Left forelimb (tissue), 1 donor: ENCODE measurements at regions not wholly inside any gene's neighbourhood (a gene's known extent, or its start where the extent isn't known, plus 50 kb on each side); places are given as distances from the start of the nearest gene placed in this dataset.
"Not testable (repeated sequence)": the region's sequence is repeated elsewhere in the genome, so short reads cannot be mapped to it uniquely, and the experiment has no call there.

ENCODE experiments used
- DNase-seq: peaks from one replicate; pipeline ENCODE4 v3.0.0-alpha.2; 2018; ENCODE audit warnings: low spot score

DNA sequence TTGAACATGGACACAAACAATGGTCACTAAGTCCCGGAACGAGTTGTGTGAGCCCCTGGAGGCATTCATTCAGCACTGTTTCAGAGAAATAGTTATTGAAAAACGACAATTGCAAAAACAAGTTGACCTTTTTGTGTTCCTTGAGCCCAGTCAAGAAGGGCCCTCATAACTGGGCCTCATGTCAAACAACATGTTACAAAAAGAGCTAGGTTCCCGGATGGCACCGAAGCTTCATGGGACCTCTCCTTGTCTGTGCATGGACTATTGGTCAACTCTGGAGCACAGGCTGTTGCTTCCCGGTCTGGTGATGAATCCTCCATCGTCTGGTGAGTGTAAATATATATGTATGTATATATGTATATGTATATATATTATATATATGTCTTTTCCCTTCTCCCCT, 176.6 kb downstream of the ALG10 start:
- no peak for DNase-seq

DNA sequence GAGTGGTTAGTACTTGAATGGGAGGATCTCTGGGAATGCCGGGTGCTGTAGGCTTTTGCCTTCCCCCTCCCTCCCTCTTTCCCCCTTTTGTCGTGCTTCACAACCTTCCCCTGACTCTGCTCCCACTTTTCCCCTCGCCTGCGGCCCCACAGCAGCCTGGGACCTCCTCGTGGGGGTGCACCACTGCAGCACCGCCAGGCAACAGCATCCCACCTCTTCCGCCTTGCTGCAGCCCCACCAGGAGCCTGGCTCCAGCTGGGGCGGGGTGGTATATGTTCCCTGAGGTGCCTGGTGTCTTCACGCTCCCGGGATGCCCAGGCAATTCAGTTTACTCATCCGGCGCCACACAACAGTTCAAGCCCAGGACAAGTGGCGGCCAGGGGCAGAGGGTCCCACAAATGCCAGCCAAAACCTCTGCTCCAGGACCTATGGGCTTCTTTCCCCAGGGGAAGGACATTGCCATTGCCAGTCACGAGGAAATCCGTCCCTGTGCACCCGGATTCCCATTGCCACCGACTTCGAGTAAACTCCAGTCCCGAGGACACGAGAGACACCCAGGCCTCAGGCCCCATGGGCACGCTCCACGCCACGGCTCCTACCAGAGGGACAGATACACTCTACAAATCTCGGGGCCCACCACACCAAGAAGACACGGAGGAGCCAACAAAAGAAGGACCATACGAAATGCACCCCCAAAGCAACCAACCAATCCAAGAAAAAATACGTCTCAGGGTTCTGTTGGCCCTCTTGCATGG, 181.7 kb downstream of the ALG10 start:
- no peak for DNase-seq

DNA sequence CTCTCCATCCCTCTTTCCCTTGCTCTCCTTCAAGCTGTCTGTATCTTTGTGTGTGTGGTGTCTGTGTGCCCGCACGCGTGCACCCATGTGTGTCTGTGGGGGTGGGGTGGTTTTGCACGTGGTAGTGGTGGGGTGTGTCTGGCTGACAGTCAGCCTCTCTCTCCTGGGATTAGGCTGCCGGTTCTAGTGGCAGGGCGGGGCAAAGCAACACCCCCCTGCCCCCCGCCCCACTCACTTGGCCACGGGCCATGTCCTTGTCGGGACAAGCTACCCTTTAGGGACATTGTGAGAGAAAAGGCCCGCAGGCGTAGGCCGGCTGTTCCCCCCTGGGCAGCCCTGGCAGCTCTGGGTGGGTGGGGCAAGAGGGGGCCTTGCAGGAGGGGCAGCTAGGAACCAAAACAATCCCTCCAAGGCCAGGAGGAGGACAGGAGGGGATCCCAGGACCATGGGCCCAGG, 182.6 kb downstream of the ALG10 start:
- no peak for DNase-seq

DNA sequence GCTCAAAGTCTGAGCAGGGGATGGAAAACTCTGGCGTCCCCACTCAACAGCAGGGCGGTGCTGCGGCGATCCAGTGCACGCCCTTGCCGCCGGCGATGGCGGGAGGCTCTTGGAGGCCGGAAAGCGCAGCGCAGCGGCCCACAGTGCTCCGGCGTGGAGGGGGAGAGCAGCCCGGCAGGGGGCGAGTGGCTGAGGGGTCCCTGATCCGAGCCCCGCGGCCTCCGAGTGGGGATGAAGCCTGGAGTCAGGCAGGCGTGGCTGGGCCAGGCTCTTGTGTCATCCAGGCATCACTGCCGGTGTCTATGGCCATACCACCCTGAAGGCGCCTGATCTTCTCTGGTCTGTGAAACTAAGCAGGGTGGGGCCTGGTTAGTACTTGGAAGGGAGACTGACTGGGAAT, 183.1 kb downstream of the ALG10 start:
- no peak for DNase-seq

DNA sequence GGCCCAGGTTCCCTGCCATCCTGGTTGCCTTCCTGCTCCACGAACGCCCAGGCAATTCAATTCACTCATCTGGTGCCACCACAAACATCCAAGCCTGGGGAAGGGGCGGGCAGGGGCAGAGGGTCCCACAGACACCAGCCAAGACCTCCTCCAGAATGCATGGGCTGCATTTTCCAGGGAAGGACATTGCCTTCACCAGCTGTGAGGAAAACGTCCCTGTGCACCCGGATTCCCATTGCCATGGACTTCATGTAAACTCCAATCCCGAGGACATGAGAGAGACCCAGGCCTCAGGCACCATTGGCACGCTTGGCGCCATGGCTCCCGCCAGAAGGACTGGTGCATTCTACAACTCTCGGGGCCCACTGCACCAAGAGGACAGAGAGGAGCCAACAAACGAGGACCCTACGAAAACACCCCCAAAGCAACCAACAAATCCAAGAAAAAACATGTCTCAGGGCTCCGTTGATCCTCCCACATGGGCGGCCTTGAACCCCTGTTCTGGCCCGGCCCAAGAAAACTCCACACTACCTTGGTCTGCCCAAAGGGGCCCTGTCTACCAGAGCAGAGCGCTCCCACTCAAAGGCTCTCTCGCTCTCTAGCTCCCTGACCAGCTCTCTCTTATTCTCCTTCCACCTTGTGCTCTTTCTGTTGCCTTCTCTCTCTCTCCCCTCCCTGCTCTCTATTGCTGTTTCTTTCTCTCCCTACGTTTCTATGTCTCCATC, 183.9 kb downstream of the ALG10 start:
- no peak for DNase-seq

DNA sequence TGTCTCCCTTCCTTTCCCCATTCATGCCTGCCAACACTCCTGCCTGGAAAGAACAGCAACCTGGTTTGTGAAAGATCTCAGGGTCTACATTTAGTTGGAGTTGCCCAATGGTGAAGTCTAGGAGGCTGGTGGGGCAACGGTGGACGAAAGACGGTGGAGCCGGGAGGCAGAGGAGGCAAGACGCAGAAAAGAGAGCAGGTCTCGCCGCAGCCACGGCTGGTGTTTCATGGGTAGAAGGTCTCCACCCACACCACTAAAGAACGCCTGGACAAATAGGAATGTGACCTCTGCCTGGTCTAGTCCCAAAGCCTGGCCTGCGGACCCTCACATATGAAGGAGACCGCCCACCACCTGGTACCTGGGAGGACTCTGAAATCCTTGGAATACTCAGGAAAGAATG, 185.6 kb downstream of the ALG10 start:
- no peak for DNase-seq

DNA sequence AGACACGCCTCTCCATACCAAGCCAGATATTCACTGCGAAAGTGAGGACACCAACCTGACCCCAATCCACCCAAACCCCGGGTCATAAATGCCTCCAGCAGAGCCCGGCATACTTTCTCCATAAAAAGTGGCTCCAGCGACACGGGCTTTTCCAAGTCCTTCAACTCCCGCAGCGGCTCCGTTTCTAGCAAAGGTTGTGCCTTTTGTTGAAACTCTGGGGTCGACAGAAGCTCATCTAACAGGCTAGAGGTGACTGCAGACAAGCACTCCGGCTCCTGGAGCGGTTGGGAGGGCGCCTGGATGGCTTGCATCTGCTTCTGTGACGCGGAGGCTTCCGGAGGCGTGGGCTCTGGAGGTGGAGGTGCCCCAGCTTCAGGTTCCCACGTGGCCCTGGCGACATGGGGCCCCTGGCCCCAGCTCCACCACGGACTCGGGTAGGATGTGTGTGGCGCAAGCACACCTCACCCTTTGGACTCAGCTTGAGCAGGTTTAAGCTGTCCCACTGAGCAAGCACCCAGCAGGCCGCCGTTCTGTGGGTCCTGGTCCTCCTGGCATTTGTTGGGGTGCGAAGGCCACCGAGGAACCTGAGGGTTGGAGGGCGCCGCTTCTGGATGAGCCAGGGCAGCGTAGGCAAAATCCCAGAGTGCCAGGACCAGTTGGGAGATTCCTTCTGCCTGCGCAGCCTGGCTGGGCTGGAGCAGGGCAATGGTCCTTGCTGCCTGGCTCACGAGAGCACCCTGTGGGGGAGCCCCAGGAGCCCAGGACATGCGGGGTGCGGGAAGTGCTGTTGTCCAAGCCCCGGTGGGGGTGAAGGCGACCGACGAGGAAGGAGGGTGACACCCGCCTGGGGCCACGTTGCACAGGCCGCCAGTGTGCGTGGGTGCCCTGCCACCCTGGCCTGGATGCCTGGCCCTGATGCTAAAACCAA, 186.3 kb downstream of the ALG10 start:
- no peak for DNase-seq

DNA sequence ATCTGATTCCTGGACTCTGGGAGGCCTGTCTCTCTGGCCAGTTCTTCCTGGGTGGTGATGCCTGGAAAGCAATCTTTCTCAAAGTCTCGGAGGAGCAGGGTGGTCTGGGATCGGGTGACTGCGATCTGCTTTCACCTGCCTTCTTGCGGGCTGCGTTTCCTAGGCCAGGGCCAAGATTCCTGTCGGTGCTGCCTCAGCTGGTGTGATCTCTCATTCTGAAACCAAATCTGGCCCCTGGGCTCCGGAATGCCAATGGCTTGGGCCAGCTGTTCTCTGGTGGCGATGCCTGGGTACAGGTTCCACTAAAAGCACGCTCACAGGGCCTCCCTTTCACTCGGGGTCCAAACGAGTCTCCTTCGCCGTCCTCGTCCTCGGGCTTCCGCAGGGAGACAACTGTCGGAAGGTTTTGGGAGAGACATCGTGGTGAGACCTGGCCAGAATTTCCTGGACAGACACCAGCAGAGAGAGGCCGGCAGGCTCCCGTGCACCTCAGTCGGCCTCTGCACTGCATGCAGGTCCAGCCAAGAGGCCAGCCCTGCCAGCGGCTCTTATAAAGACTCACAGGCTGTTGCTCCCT, 187.1 kb downstream of the ALG10 start:
- no peak for DNase-seq

DNA sequence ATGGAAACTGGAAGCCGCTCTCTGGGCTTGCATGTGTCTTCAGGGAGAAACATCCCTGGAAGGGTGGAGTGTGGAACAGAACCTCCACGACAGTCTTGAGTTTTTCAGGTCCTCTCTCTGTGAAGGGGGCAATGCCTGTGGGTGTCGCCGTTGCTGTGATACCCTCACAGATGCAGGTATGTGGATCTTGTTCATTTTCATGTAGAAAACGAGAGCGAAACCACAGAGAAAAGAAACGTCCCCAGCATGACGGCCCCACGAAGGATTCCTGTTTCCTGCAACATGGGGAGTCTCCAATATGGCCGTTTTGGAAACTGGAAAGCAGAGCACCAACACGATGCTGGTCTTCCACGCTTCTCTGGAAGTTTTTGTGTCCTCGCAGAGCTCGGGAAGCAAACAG, 187.9 kb downstream of the ALG10 start:
- DNase-seq = no peak

DNA sequence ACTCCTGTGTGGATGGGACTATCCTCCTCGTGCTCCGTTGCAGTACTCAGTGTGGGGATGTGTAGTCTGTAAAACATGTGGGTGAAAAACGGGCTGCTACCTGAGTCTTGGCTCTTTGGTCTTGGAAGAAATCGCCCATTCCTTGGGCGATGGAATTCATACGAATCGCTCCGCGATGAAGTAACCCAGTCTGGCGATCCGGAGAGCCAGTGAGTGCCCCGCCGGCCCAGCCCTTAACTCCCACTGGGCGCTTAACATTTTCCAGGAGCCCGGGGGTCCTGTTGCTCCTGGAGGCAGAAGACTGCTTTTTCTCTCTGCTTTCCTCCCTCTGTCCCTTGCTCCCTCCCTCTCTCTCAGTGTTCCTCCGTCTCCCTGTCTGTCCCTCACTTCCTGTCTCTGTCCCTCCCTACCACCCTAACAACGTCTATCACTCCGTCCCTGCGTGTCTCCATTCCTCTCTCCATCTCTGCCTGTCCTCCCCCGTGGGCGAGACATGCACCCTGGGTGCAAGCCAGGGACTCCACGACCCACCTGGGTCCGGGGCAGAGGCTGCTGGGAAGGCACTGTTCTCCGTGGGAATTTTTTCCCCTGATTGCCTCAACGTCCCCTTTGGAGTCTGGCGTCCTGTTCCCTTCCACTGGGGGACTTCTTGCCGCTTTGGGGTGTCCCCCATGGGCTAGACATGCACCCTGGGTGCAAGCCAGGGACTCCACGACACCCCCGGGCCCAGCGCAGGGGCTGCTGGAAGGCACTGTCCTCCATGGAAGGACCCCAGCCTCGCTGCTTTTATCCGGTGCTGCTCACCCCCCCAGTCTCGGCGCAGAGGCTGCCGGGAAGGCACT, 188.6 kb downstream of the ALG10 start:
- no peak for DNase-seq

DNA sequence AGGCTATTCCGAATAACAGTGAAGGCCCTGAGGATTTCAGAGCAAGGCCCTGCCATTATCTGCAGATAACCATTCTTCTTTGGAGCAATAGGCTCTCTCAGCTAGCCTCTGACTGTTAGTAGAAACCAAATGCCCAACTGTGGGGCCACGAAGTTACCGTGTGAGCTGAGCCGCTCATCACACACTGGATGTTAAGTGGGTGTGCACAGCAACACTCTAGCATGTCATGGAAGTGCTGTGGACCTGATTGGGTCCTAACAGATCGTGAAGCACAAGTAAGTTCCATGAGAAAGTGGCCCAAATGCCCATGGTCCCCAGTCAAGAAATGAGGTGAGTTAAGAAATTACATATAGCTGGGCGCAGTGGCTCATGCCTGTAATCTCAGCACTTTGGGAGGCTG, 190.4 kb downstream of the ALG10 start:
- no peak for DNase-seq

DNA sequence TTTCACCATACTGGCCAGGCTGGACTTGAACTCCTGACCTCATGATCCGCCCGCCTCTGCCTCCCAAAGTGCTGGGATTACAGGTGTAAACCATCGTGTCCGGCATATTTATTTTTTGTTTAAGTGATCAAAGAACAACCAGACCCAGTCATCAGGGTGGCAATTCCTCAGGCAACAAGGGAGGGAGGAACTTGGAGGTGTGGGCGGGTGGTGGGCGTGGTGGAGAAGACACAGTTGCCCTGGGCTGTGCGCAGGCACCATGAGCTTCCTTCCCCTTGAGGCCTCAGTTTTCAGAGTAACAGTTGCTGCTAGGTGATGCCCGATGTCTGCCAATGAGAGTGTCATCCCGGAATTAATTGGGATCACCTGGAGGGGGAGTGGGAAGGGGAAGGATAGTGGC, 191.7 kb downstream of the ALG10 start:
- DNase-seq = no peak

DNA sequence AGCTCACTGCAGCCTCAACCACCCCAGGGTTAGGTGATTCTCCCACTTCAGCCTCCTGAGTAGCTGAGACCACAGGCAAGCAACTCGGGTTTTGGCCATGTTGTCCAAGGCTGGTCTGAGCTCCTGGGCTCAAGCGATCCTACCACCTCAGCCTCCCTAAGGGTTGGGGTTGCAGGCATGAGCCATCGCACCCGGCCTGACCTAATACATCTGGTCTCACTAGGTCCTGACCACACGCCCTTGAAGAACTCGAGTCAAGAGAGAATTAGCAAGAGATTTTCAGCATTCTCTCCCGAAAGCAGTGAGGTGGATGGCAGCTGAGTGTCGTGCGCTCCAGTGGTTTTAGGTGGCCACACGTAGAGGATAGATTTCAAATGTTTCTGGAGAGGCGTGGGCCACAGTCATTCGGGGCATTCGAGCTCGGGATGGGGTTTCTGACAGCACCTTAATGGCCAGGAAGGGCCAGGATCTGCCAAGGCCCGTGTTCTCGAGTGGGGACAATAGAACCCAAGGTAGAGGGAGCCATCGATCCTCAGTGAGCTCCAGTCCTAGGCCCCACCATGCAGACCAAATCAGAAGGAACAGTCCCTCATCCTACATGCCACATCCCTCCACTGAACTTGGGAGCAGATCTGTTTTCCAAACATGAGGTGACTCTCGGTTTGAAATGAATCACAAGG, 193.1 kb downstream of the ALG10 start:
- no peak for DNase-seq

DNA sequence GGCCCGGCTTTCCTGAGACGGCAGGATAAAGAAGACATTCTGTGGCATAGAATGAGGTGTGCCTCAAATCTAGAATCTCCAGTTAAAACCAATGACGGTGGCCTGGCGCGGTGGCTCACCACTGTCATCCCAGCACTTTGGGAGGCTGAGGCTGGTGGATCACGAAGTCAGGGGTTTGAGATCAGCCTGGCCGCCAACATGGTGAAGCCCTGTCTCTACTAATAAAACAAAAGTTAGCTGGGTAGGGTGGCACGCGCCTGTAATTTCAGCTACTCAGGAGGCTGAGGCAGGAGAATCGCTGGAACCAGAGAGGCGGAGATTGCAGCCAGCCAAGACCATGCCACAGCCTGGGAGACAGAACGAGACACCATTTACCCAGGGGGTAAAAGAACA, 193.6 kb downstream of the ALG10 start:
- no peak for DNase-seq

DNA sequence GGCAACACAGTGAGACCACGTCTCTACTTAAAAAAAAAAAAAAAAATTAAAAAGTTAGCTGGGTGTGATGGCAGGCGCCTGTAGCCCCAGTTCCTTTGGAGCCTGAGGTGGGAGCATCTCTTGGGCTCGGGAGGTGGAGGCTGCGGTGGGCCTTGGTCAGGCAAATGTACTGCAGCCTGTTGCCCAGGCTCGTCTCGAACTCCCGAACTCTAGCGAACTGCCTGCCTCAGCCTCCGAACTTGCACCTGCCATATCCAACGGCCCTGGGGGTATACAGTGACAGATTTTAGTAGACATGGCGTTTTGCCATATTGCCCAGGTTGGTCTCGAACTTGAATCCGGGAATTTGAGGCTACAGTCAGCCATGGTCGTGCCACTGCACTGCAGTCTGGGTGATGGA, 195.4 kb downstream of the ALG10 start:
- no peak for DNase-seq

DNA sequence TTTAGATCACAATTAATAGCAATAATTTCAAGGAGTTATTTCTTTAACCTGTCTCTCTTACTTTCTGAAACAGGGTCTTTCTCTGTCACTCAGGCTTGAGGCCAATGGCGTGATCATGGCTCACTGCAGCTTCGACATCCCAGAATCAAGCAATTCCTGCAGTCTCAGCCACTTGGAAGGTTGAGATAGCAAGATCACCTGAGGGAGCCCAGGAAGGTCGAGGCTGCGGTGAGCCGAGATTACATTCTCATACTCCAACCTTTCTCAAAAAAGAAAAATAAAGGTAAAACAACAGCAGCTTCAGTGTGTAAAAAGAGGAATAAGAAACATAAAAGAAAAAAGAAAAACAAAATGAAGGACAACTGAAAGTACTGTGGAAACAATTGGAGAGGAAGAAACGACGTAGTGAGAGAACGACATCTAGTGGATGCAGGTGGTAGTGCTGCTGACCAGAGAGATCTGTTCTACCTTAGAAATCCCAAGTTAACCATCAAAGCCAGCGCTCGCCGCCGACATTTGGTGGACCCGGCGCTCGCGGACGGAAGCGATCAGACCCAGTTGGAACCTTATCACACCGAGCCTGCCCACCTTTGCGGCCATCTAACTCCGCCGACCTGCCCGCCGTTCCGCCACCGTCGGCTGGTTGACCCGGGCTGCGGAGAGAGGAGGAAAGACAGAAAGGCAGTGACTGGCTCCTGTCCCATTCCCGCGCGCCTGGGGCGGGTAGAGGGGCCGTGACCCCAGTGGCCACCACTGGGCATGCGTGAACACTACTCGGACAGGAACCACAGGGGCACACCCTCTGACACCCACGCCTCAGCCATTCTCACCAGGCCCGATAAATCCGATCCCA, 196.1 kb downstream of the ALG10 start:
- no peak for DNase-seq

DNA sequence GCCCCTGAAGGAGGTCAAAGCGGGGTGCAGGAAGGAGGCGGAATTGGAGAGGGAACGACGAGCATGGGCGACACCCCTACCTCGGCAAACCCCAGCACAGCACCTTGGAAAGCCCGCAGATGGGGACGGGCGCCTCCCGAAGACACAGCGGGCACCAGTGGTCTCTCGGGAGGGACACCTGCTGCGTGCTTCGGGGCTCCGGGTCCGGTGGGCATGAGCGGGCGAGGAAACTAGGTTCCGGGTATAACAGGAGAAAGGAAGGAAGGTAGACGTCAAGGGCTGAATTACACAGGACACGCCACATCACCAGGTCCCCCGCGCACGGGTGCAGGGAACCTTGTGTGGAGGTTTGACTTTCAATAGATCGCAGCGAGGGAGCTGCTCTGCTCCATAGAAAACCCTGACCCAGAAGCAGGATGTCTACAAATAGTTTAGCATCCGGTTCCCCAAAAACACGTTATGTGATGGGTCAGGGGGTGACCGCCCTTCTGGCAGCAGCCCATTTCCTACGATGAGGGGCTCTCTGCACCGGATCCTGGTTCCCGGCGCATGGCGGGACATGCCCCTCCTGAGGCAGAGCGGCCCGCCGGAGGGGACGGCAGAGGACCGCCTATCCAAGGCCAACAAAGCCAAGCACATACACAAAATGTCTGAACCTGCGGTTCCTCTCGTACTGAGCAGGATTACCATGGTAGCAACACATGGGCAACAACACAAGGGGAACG, 196.9 kb downstream of the ALG10 start:
- no peak for DNase-seq

DNA sequence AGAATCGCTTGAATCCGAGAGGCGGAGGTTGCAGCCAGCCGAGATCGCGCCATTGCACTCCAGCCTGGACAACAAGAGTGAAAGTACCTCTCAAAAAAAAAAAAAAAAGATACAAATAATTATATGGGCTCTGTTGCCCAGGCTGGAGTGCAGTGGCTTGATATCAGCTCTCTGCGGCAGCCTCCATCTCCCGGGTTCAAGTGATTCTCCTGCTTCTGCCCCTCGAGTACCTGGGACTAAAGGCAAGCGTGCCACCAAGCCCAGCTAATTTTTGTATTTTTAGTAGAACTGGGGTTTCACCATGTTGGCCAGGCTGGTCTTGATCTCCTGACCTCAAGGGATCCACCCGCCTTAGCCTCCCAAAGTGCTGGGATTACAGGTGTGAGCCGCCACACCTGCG, 197.8 kb downstream of the ALG10 start:
- DNase-seq = not testable (repeated sequence)

DNA sequence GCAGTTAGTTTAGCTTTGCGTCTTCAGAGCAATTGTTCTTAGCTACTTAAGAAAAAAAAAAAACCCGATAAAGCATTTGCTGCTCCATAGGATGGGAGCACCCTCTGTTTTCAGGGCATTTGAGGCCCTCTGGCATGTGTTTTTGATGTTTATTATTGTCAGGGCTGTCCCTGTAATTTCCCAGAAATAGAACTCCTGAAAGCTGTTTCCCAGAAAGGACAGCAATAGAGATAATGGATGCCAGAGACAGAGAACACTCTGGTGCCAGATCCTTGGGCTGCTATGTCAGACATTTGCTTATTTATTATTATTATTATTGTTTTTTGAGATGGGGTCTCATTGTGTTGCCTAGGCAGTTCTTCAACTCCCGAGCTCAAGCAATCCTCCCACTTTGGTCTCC, 201.3 kb downstream of the ALG10 start:
- DNase-seq = no peak
